ENCODE measurements at regions not wholly inside any gene's neighbourhood (a gene's known extent, or its start where the extent isn't known, plus 50 kb on each side); places are given as distances from the start of the nearest gene placed in this dataset.

DNA sequence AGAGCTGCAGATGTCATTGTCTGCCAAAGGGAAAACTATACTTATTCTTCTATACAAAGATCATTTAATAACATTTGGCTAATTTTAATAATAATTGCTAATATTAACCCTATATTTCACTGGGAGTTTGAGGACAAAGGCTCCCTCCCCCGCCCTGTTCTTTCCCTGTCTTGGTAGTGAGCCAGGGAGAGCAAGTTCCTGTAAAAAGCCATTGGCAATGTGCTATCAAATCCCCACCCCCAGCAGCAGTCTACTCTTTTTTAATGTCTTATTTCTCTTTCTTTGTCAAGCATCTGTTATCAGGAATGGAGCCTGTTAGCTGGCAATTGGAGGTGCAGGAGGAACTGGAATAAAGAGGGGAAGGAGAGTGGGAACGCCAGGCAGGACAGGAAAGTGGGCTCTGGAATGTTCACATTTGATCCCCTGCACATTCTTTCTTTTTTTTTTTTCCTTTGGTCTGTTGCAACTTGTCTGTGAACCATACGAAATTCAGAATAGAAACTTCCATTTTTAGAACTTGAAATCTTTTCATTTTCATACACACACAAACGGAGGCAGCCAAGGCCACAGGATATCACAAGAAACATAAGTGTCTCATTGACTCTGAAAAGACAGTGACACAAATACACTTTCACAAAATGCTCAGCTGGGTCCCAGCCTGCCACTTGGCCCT is 664.8 kb upstream of the ZNF608 start (continued):
- TF ChIP-seq, protein P1, sequence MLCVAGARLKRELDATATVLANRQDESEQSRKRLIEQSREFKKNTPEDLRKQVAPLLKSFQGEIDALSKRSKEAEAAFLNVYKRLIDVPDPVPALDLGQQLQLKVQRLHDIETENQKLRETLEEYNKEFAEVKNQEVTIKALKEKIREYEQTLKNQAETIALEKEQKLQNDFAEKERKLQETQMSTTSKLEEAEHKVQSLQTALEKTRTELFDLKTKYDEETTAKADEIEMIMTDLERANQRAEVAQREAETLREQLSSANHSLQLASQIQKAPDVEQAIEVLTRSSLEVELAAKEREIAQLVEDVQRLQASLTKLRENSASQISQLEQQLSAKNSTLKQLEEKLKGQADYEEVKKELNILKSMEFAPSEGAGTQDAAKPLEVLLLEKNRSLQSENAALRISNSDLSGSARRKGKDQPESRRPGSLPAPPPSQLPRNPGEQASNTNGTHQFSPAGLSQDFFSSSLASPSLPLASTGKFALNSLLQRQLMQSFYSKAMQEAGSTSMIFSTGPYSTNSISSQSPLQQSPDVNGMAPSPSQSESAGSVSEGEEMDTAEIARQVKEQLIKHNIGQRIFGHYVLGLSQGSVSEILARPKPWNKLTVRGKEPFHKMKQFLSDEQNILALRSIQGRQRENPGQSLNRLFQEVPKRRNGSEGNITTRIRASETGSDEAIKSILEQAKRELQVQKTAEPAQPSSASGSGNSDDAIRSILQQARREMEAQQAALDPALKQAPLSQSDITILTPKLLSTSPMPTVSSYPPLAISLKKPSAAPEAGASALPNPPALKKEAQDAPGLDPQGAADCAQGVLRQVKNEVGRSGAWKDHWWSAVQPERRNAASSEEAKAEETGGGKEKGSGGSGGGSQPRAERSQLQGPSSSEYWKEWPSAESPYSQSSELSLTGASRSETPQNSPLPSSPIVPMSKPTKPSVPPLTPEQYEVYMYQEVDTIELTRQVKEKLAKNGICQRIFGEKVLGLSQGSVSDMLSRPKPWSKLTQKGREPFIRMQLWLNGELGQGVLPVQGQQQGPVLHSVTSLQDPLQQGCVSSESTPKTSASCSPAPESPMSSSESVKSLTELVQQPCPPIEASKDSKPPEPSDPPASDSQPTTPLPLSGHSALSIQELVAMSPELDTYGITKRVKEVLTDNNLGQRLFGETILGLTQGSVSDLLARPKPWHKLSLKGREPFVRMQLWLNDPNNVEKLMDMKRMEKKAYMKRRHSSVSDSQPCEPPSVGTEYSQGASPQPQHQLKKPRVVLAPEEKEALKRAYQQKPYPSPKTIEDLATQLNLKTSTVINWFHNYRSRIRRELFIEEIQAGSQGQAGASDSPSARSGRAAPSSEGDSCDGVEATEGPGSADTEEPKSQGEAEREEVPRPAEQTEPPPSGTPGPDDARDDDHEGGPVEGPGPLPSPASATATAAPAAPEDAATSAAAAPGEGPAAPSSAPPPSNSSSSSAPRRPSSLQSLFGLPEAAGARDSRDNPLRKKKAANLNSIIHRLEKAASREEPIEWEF (IDR thresholded peaks at IDR 0.05; ENCODE audit: insufficient replicate concordance, low read depth, low read length): no peak
- TF ChIP-seq RAD21 (IDR thresholded peaks at IDR 0.05; ENCODE audit: insufficient read depth, low read depth, low read length) (0 out of 2 replicates have a peak, but pooled peaks have one; percentile 2), FOXM1 (IDR thresholded peaks at IDR 0.05; ENCODE audit: low read depth, low read length) (peak; percentile 70), MEF2A (IDR thresholded peaks at IDR 0.05; ENCODE audit: insufficient read depth, low read depth, low read length) (peak; percentile 94), CBX5 (IDR thresholded peaks at IDR 0.05; ENCODE audit: low read depth) (0 out of 2 replicates have a peak, but pooled peaks have one; percentile 3)
- TF ChIP-seq, protein P2, sequence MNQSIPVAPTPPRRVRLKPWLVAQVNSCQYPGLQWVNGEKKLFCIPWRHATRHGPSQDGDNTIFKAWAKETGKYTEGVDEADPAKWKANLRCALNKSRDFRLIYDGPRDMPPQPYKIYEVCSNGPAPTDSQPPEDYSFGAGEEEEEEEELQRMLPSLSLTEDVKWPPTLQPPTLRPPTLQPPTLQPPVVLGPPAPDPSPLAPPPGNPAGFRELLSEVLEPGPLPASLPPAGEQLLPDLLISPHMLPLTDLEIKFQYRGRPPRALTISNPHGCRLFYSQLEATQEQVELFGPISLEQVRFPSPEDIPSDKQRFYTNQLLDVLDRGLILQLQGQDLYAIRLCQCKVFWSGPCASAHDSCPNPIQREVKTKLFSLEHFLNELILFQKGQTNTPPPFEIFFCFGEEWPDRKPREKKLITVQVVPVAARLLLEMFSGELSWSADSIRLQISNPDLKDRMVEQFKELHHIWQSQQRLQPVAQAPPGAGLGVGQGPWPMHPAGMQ (IDR thresholded peaks at IDR 0.05; ENCODE audit: borderline replicate concordance): no peak
- TF ChIP-seq, protein P3, sequence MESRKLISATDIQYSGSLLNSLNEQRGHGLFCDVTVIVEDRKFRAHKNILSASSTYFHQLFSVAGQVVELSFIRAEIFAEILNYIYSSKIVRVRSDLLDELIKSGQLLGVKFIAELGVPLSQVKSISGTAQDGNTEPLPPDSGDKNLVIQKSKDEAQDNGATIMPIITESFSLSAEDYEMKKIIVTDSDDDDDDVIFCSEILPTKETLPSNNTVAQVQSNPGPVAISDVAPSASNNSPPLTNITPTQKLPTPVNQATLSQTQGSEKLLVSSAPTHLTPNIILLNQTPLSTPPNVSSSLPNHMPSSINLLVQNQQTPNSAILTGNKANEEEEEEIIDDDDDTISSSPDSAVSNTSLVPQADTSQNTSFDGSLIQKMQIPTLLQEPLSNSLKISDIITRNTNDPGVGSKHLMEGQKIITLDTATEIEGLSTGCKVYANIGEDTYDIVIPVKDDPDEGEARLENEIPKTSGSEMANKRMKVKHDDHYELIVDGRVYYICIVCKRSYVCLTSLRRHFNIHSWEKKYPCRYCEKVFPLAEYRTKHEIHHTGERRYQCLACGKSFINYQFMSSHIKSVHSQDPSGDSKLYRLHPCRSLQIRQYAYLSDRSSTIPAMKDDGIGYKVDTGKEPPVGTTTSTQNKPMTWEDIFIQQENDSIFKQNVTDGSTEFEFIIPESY (IDR thresholded peaks at IDR 0.05): no peak

All from GM12878 (cell line).